ENCODE measurements at regions not wholly inside any gene's neighbourhood (a gene's known extent, or its start where the extent isn't known, plus 50 kb on each side); places are given as distances from the start of the nearest gene placed in this dataset.

DNA sequence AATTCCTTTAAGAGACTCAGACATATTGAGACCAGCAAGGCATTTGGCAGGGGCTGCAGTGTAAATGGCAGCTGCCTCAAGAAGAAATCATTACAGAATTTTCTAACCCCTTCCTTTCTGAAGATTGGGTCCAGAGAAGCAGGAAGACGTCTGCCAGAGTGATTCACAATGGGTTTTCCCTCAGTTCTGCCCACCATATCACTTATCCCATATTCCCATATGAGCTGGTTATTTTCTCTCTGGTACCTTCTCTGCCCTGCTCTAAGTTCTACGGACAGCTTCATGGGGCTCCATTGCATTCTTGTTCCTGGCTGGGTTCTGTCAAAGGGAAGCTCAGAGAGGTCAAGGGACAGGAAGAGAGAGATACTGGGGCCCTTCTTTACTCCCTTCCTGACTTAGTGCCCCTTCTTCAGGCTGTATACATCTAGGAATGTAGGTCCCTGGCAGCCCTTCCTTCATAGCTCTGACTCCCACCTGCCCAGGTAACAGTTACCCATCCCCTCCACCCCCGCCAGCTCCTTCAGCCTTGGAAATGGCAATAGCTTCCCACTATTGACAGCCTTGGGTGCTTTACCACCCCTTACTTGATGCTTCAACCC is 420.6 kb upstream of the DAB1 start:
- H3K4me1 ChIP-seq = no peaks in the 10 kb centered on the region
- no peak for DNase-seq
- H3K36me3 ChIP-seq = no peaks in the 10 kb centered on the region
- no peak overlapping the region for H3K4me3 ChIP-seq
- no peaks in the 10 kb centered on the region for H3K9me3 ChIP-seq (replicated peaks)
- H3K27ac ChIP-seq = no peak overlapping the region
- no peaks in the 10 kb centered on the region for H3K27me3 ChIP-seq

DNA sequence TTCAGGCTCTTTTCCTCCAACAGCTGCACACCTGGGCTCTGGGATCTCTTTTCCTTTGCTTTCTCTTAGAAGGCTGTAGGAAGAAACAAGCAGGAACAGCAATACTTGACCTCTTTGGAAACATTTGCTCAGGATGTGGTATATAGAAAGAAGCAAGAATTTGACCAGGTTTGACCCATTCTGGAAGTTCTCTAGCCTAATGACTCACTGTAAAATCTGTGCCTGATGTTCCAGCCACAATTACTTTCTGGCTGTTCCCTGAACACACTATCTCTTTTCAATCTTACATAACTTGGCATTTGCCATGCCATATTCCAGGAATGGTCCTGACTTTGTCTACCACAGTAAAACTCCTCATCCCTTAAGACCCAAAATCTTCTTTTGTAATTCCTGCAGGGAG is 419.9 kb upstream of the DAB1 start:
- no peak for DNase-seq
- Histone ChIP-seq H3K4me3 (no peak overlapping the region), H3K9me3 (replicated peaks) (no peaks in the 10 kb centered on the region), H3K27ac (no peak overlapping the region), H3K27me3 (no peaks in the 10 kb centered on the region), H3K4me1 (no peaks in the 10 kb centered on the region), H3K36me3 (no peaks in the 10 kb centered on the region)

DNA sequence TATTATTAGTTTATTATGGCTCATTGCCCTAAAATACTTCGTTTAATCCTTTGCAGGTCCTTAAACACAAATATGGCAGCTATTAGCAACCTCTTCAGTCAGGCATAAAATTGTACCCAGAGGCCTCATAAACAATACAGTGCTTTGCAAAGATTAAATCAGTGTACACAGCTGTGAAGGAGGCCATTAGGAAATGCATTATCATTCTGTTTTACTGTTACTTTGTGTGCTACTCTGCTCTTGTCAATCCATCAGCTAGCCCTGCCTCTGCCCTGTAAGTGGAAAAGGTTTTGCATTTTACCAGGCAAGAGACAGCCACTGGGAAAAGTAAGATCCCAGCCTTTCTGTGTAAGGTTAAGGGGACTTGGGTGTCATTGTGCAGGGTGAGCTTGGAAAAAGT is 415.7 kb upstream of the DAB1 start:
- no peak overlapping the region for H3K4me3 ChIP-seq
- no peak overlapping the region for H3K27ac ChIP-seq

DNA sequence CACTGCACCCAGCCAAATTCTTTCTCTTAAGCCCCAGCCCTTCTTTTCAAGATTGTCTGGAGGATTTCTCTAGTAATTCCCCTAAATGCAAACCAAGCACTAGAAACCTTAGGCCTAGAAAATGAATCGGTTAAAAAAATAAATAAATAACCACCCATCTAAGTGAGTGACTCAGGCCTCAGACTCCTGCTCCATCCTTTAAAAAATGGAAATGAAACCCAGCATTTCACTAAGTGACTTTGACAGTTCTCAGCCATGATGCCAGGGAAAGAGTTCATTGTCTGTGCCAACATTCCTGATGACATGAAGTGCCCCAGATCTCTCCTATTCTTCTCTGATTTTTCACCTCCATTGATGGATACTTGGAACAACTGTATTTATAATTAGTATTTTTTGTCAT is 415.2 kb upstream of the DAB1 start:
- no peaks in the 10 kb centered on the region for H3K9me3 ChIP-seq (replicated peaks)
- no peak for DNase-seq
- no peak overlapping the region for H3K4me3 ChIP-seq
- no peak overlapping the region for H3K27ac ChIP-seq
- no peaks in the 10 kb centered on the region for H3K4me1 ChIP-seq
- no peaks in the 10 kb centered on the region for H3K27me3 ChIP-seq
- no peaks in the 10 kb centered on the region for H3K36me3 ChIP-seq

More for the DNA sequence above, 415.7 kb upstream of the DAB1 start:
- H3K36me3 ChIP-seq = no peaks in the 10 kb centered on the region
- no peaks in the 10 kb centered on the region for H3K9me3 ChIP-seq (replicated peaks)
- no peaks in the 10 kb centered on the region for H3K4me1 ChIP-seq
- DNase-seq = no peak
- H3K27me3 ChIP-seq = no peaks in the 10 kb centered on the region

DNA sequence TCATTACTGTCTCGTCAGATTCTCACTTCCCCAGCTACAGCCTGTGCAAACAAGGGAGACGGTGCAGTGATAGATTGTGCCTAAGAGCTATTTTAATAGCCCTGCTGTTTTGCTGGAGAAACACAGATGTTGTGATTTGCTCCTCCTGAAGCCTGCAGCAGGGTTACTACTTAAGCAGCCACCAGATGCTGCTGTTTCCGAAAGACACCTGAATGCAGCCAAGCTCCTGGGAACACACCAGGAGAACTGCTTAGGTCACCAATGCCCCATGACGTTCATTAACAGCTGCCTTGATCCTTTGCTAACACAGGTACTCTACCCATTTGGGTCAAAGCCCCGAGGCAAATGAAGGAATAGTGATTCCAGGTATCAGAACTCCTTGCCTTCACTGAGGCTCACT is 411.8 kb upstream of the DAB1 start:
- no peak for DNase-seq
- no peaks in the 10 kb centered on the region for H3K9me3 ChIP-seq (replicated peaks)

DNA sequence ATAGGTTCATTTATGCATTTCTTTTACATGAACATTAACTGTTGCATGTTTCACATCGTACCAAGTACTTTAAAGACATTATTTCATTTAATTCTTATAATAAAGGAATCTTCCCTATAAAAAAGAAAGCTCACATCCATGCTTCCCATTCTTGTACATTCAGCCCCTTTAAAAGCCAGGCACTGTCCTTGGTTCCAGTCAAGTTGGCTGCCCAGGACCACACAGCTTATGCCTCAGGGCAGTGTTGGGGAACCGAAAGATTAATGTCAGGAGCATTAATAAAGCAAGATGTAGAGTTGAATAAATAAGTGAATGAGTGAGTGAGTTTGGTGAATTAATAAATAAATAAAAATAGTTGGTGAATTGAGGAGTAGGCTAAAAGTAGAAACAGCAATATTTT is 409.4 kb upstream of the DAB1 start:
- Histone ChIP-seq H3K27me3 (no peaks in the 10 kb centered on the region), H3K9me3 (replicated peaks) (no peaks in the 10 kb centered on the region), H3K4me1 (no peaks in the 10 kb centered on the region), H3K36me3 (no peaks in the 10 kb centered on the region), H3K27ac (no peak overlapping the region), H3K4me3 (no peak overlapping the region)
- DNase-seq = no peak

More for the DNA sequence above, 411.8 kb upstream of the DAB1 start:
- Histone ChIP-seq H3K36me3 (no peaks in the 10 kb centered on the region), H3K4me3 (no peak overlapping the region), H3K4me1 (no peaks in the 10 kb centered on the region), H3K27me3 (no peaks in the 10 kb centered on the region), H3K27ac (no peak overlapping the region)

DNA sequence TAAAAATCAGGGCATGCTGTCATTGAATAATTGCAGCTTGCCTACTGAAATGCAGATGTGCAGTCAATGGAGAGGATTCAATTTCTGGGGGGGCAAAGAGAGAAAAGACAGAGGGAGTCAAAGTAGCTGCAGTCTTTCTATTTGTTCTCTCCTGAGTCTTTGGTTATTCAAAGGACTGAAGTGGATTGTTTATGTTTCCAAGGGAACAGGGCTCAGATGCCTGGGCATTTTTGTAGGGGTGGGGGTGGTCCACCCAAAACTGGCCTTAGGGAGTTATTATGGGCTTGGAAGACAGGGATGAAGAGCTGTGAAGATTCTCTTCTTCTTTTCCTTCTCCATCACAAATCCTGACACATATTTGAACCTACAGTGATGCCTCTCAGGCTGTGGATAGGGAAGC is 408.8 kb upstream of the DAB1 start:
- no peaks in the 10 kb centered on the region for H3K9me3 ChIP-seq (replicated peaks)
- DNase-seq = no peak
- no peaks in the 10 kb centered on the region for H3K4me1 ChIP-seq
- no peaks in the 10 kb centered on the region for H3K36me3 ChIP-seq
- H3K4me3 ChIP-seq = no peak overlapping the region
- no peaks in the 10 kb centered on the region for H3K27me3 ChIP-seq
- no peak overlapping the region for H3K27ac ChIP-seq

DNA sequence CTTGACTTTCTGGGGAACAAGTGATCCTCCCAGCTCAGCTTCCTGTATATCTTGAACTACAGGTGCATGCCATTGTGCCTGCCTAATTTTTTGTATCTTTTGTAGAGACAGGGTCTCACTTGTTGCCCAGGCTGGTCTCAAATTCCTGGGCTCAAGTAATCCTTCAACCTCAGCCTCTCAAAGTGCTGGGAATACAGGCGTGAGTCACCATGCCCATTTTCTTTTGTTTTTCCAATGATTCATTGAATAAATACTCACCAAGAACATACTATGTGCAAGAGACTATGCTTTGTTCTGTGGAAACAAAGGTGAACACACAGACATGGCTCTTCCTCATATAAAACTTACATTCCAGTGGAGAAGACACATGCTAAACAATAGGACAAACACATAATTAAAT is 407.8 kb upstream of the DAB1 start:
- DNase-seq = no peak
- Histone ChIP-seq H3K27me3 (no peaks in the 10 kb centered on the region), H3K4me3 (no peak overlapping the region), H3K27ac (no peak overlapping the region), H3K9me3 (replicated peaks) (no peaks in the 10 kb centered on the region), H3K36me3 (no peaks in the 10 kb centered on the region), H3K4me1 (no peaks in the 10 kb centered on the region)

DNA sequence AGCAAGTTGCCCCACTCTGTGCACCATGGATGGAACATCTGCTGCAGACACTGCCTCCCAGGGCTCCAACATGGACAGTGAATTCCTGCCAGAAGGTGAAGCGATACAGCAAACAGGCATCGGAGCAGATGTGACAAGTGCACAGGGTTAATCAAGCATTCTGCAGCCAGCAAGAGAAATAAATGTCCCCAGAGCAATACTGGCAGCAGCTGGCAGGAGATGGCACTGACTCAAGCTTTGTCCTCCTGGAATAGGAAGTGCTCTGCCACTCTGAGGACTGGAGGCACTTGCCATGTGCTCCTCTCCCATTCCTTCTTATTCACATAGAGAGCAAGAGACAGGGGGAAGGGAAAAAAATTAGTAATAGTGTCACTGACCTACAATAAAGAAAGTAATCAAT is 402.7 kb upstream of the DAB1 start:
- no peaks in the 10 kb centered on the region for H3K36me3 ChIP-seq
- H3K9me3 ChIP-seq (replicated peaks) = no peaks in the 10 kb centered on the region
- DNase-seq = no peak
- no peaks in the 10 kb centered on the region for H3K27me3 ChIP-seq
- H3K27ac ChIP-seq = no peak overlapping the region
- no peak overlapping the region for H3K4me3 ChIP-seq
- no peaks in the 10 kb centered on the region for H3K4me1 ChIP-seq

DNA sequence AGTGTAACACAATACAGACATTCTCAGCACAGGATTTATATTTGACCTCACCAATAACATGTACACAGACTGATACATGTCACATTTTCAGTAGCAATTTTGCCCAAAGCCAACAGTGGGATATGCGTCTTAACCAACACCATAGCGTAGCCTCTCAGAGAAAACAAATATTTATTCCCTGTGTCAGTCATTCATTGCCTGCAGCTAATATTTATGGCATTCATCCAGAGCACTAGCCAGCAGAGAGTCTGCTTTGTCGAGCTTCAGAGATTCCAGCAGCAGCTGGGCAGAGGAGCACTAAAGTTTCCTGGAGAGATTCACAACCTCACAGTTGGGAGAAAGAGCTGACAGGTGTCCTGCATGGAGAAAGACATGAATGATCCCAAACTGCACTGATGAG is 400.7 kb upstream of the DAB1 start:
- Histone ChIP-seq H3K4me3 (no peak overlapping the region), H3K9me3 (replicated peaks) (no peaks in the 10 kb centered on the region), H3K36me3 (no peaks in the 10 kb centered on the region), H3K27ac (no peak overlapping the region), H3K4me1 (no peaks in the 10 kb centered on the region), H3K27me3 (no peaks in the 10 kb centered on the region; the same call in 1 of the 2 replicates)
- DNase-seq = no peak

DNA sequence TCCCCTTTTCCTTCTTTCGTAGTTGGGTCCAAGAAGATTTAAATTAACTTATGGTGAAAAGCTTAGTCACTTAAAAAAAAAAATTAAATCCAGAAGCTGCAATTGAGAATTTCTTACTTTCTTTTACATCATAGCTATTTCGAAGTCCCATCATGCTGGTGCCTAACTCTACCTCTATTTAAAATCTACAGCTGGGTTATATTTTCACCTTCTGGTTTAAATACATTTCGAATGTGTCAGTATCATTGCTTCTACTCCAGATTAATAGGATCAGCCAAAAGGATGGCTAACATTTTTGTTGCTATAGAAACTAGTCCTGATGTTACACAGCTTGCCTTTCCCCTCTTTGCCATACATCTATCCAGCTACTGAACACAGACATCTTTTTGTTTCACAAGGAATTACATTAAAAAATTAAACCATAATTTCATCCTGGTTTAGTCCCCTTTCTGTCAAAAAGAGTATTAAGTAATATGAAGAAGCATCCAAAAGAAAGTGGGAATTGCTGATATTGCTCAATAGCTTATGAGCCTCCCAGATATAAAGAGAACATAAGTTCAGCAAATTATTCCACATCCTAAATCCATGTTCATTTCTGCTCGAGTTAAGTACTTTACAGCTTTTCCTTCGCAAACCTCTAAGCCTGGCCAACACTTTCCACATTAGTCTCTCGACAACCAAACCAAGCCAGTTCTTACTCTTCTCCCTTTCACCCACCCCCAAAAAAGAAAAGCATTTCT is 396.7 kb upstream of the DAB1 start:
- Histone ChIP-seq H3K27ac (no peak overlapping the region), H3K27me3 (no peaks in the 10 kb centered on the region; the same call in 1 of the 2 replicates), H3K4me1 (no peaks in the 10 kb centered on the region), H3K9me3 (replicated peaks) (no peaks in the 10 kb centered on the region), H3K36me3 (no peaks in the 10 kb centered on the region), H3K4me3 (no peak overlapping the region)
- no peak for DNase-seq

DNA sequence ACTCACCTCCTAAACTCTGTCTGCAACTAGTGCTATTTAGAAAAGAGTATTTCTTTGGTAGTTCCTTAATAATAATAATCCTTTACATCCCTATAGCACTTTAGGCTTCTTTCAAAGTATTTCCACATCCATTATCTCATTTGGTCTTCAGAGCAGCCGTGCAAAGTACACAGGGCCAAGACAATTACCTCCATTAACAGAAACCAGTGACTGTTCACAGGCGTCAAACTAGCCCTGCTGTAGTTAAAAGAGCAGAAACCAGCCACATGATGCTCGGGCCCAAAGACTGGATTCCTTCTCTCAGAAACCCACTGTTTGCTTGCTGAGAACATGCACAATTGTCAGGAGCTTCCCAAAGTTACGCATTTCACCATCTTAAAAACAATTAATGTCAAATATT is 396.0 kb upstream of the DAB1 start:
- no peaks in the 10 kb centered on the region for H3K36me3 ChIP-seq
- no peak overlapping the region for H3K27ac ChIP-seq
- H3K27me3 ChIP-seq = no peaks in the 10 kb centered on the region; the same call in 1 of the 2 replicates
- H3K4me1 ChIP-seq = no peaks in the 10 kb centered on the region
- DNase-seq = no peak
- H3K9me3 ChIP-seq (replicated peaks) = no peaks in the 10 kb centered on the region
- no peak overlapping the region for H3K4me3 ChIP-seq

DNA sequence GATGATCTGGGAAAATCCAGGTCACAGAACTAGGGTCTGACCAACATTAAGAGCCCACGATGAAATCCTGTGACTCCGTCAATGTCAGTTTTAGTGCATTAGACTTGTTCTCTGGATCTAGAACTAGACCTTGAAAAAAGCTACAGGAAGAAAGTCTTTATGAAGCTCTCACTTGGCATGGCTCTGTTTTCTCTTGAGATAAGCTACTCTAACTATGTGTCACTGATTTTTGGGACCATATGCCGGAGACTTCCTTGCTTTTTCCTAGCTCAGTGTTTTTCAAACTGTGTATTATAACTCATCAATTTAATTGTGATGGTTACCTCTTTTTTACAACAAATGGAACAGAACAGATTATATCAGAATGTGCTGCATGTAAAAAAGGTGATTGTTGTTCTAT is 379.7 kb upstream of the DAB1 start:
- Histone ChIP-seq H3K36me3 (no peaks in the 10 kb centered on the region), H3K4me1 (no peaks in the 10 kb centered on the region), H3K27me3 (peaks cover 2% of the 10 kb centered on the region; the same call in 1 of the 2 replicates), H3K27ac (no peak overlapping the region), H3K9me3 (replicated peaks) (no peaks in the 10 kb centered on the region), H3K4me3 (no peak overlapping the region)
- DNase-seq = no peak

DNA sequence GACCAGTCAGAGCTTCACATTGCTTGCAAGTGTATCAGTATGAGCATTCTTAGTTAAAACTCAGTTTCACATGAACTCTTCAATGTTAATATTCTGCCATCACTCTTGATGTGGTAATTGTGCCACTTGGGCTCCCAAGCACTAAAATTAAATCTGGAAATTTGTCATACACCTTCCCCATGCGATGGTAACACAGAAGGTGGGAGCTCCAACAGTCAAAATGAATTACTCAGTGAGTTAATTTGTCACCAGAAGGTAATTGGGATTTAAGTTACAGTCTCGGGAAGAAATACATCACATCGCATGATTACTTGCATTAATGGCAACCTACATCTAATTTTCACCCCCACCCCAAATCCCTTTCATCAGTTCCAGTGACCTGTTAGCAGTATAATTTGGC is 376.5 kb upstream of the DAB1 start:
- no peaks in the 10 kb centered on the region for H3K9me3 ChIP-seq (replicated peaks)
- H3K4me3 ChIP-seq = no peak overlapping the region
- H3K27ac ChIP-seq = no peak overlapping the region
- H3K27me3 ChIP-seq = no peaks in the 10 kb centered on the region
- no peaks in the 10 kb centered on the region for H3K4me1 ChIP-seq
- H3K36me3 ChIP-seq = no peaks in the 10 kb centered on the region
- no peak for DNase-seq

DNA sequence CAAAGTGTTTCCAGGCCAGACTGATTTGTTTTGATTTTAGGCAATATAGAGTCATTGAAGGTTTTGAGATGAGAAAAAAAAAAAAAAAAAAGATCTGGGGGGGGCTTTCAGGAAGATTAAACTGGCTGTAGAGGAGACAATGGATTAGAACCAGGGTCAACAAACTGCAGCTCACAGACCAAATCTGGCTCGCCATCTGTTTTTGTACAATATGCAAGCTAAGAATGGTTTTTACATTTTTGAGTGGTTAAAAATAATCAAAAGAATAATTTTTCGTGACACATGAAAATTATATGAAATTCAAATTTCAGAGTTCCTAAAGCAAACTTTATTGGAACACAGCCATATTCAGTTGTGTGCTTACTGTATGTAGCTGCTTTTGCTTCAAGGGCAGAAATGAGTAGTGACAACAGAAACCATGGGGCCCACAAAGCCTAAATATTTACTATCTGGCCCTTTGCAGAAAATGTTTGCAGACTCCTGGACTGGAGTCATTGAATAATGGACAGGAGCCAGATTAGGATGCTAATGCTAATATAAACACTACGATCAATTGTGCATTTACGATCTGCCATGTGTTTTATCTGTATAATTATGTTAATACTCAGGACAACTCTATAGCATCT is 375.7 kb upstream of the DAB1 start:
- no peak overlapping the region for H3K4me3 ChIP-seq
- no peaks in the 10 kb centered on the region for H3K4me1 ChIP-seq
- no peak for DNase-seq
- H3K9me3 ChIP-seq (replicated peaks) = no peaks in the 10 kb centered on the region
- H3K27ac ChIP-seq = no peak overlapping the region
- H3K27me3 ChIP-seq = no peaks in the 10 kb centered on the region
- no peaks in the 10 kb centered on the region for H3K36me3 ChIP-seq

DNA sequence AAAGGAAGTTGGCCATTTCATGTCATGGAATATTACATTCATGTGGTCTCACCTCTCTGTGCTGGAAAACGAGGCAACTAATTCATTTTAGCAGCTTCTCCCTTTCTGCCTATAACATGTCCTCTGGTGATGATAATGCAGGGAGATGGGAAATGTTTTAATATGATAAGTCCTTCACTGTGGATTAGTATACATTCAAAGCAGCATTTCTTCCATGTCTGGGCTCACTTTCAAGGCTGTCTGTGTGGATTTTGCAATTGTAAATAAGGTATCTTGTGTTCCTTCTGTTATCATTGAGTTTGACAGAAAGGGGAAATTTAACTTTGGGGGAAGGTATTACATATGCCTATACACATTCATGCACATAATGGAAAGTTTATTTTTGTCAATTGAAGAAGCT is 374.7 kb upstream of the DAB1 start:
- Histone ChIP-seq H3K36me3 (no peaks in the 10 kb centered on the region), H3K9me3 (replicated peaks) (no peaks in the 10 kb centered on the region), H3K4me3 (no peak overlapping the region), H3K27ac (no peak overlapping the region), H3K4me1 (no peaks in the 10 kb centered on the region), H3K27me3 (no peaks in the 10 kb centered on the region)
- DNase-seq = no peak

Data from SJCRH30 (cell line).